ENCODE measurements at regions not wholly inside any gene's neighbourhood (a gene's known extent, or its start where the extent isn't known, plus 50 kb on each side); places are given as distances from the start of the nearest gene placed in this dataset.
"Not testable (repeated sequence)": the region's sequence is repeated elsewhere in the genome, so short reads cannot be mapped to it uniquely, and the experiment has no call there.

DNA sequence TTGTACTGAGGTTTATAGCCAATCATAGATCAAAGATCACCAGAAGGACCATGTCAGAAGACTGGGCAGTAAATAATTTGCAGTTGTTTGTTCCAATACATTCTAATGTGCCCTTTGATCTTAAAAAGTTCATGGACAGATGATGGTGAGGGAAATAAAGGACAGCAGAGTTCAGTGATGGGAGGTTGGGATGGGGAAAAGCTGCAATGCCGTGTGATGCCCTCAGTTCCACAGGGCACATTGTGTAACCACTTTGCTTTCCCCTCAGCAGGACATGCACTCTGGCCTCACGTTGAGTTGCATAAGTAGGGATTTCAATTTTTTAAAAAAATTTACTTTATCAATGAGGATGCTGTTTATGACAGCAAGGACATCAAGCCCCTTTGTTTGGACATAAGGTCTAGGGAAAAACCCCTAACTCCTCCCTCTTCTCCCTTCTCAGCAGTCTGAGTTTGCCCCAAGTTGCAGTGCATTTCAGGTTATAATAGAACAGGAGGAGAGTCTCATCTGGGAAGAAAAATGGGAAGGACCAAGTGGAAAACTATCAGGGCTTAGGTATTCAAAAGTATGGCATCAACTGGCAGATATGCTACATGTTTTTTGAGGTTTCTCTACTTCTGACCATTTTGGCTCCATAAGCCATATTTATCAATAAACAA lies 83.1 kb upstream of the TMED7 start:
- TF ChIP-seq, protein P1, sequence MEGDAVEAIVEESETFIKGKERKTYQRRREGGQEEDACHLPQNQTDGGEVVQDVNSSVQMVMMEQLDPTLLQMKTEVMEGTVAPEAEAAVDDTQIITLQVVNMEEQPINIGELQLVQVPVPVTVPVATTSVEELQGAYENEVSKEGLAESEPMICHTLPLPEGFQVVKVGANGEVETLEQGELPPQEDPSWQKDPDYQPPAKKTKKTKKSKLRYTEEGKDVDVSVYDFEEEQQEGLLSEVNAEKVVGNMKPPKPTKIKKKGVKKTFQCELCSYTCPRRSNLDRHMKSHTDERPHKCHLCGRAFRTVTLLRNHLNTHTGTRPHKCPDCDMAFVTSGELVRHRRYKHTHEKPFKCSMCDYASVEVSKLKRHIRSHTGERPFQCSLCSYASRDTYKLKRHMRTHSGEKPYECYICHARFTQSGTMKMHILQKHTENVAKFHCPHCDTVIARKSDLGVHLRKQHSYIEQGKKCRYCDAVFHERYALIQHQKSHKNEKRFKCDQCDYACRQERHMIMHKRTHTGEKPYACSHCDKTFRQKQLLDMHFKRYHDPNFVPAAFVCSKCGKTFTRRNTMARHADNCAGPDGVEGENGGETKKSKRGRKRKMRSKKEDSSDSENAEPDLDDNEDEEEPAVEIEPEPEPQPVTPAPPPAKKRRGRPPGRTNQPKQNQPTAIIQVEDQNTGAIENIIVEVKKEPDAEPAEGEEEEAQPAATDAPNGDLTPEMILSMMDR (conservative IDR thresholded peaks at IDR 0.05): no peak

DNA sequence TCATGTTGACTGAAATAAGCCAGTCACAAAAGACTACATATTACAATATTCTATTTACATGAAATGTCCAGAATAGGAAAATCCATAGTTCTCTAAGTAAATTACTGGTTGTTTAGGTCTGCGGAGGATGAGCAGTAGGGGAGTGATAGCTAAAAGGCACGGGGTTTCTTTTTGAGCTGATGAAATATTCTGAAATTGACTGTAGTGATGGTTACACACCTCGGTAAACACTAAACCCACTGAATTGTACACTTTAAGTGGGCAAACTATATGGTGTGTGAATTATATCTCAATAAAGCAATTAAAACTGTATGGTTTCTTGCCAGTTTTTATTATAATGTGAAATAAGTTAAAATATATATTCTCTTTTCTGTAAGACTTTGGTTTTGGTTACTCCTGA lies 77.7 kb upstream of the TMED7 start:
- TF ChIP-seq, protein P1 (conservative IDR thresholded peaks at IDR 0.05): no peak
- no peak overlapping the region for H3K27ac ChIP-seq

More for the DNA sequence above, 83.1 kb upstream of the TMED7 start:
- H3K27ac ChIP-seq: no peak overlapping the region

DNA sequence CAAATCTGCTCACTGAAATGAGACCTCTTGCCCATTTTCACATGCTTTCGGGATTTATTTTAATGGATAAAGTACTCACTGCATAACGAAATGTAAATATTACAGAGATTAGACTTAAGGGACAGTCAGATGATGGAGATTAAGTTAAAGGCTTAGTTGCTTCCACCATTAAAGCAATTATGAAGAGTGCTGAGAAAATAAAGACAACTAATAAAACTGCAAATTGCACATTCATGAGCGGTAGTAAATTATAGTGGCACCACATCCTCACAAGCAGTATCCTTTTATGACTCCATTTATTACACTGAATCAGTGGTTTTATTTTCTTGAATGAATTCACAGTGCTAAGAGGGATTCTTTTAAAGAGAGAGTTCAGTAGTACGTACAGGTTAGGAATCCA lies 76.2 kb upstream of the TMED7 start:
- H3K27ac ChIP-seq: no peak overlapping the region
- TF ChIP-seq, protein P1 (conservative IDR thresholded peaks at IDR 0.05): no peak

DNA sequence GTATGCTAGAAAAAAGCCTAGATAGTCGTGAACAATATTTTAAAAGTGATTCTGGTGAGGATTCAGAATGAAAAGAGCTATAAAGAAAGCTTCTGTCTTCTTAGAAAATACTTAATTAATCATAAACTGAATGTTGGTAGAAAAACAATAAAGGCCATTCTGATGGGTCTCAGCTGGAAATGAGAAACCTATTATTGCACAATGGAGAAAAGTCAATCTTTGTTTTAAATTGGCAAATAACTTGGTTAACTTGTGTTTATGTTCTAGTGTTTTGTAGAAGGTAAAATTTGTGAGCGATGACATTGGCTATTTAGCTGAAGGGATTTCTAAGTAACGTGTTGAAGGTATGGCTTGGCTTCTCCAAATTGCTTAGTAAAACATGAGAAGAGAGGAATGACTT lies 74.1 kb upstream of the TMED7 start:
- TF ChIP-seq, protein P1 (conservative IDR thresholded peaks at IDR 0.05): no peak
- H3K27ac ChIP-seq: no peak overlapping the region

DNA sequence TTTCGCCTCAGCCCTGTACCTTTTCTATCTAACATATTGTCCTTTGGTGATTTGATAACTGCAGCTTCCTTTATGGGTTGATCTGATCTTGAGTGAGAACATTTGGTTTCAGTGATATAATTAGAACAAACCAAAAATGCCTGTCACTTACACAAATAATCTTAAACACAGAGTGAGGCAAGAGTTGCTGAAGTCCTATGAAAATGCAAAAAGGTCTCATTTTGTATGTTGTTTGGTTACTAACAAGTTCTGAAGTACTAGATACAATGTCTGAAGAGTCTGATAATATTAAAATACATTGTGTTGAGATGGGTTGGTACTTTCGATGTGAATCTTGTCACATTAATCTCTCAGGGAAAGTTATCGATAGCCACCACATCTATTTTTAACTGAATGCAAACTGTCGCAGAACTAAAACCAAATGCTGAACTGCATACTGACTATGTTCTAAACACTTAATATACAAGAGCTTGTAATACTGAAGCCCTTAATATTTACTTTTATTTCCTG lies 70.4 kb upstream of the TMED7 start:
- no peak overlapping the region for H3K27ac ChIP-seq
- TF ChIP-seq, protein P1 (conservative IDR thresholded peaks at IDR 0.05): no peak

DNA sequence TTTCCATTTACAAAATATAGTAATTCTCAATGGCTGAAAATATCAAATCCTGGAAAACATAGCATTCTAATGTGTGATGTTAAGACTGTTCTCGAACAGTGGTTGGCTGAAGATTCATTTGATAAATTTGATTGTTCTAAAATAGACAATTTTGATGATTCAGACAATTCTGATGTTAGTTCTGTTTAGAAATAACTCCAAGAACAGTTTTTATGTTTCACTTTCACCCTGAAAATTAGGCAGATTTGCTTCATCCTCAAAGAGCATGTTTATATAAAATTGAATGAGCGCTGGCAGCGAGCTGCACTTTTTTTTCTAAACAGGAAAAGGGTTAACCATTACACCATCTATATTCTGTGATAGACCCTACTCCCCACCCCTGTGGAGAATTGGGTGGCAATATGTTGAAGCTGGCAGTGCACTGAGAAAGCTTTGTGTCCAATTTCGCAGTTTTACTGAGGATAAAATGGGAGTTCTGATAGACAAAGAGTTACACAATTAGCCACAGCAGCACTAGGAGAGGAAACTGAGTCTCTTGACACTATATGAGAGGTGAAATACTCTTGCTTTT lies 69.6 kb upstream of the TMED7 start:
- H3K27ac ChIP-seq: no peak overlapping the region
- TF ChIP-seq, protein P1 (conservative IDR thresholded peaks at IDR 0.05): no peak

DNA sequence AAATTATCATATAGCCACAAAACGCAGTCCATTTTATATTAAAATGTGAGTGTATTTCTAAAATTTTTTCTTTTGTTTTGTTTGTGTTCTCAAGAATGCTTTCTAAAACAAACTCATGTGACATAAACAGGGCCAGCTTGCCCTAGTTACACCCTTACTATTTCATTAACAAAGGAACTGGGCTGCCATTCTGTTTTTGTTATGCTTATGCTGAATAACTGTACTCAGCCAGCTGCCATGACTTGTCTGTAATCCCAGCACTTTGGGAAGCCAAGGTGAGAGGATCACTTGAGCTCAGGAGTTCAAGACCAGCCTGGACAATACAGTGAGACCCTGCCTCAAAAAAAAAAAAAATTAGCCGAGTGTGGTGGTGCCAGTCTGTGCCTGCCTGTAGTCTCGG lies 66.0 kb upstream of the TMED7 start:
- H3K27ac ChIP-seq: not testable (repeated sequence)

DNA sequence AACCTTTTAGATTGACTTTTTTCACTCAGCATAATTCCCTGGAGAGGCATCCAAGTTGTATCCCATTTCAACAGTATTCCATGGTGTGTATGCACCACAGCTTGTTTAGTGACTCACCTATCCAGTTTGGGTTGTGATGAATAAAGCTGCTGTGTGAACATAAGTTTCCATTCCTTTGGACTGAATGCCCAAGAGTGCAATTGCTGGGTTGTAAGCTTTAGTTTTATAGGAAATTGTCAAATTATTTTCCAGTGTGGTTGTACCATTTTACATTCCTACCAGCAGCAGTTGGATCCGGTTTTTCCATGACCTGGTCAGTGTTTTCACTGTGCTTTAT lies 60.9 kb upstream of the TMED7 start:
- TF ChIP-seq, protein P1 (conservative IDR thresholded peaks at IDR 0.05): no peak
- no peak overlapping the region for H3K27ac ChIP-seq
